Colonic mucosa (tissue), 4 donors: ENCODE measurements at regions not wholly inside any gene's neighbourhood (a gene's known extent, or its start where the extent isn't known, plus 50 kb on each side); places are given as distances from the start of the nearest gene placed in this dataset.

ENCODE experiments used
- DNase-seq: peaks from one replicate; pipeline ENCODE4 v3.0.0-alpha.2; 2020
- H3K27ac ChIP-seq: fragments of 200-600 bp; one replicate; pipeline ENCODE4 v1.8.0; 2021
- H3K27me3 ChIP-seq: fragments of 200-600 bp; one replicate; pipeline ENCODE4 v1.8.0; 2021
- H3K36me3 ChIP-seq: fragments of 200-600 bp; one replicate; pipeline ENCODE4 v1.8.0; 2021
- H3K4me1 ChIP-seq: fragments of 200-600 bp; one replicate; pipeline ENCODE4 v1.8.0; 2021; ENCODE audit warnings: mild to moderate bottlenecking
- H3K4me3 ChIP-seq: fragments of 200-600 bp; one replicate; pipeline ENCODE4 v1.8.0; 2021
- H3K9ac ChIP-seq, 2 donors: one replicate each; pipeline ENCODE4 v1.7.0; 2013; ENCODE audit warnings: control low read depth in 2 of 2, low read depth in 2 of 2, low read length in 2 of 2
- H3K9me3 ChIP-seq: fragments of 200-600 bp; one replicate; pipeline ENCODE4 v1.8.0; 2021
- CTCF ChIP-seq: fragments of 200-600 bp; IDR thresholded peaks from one replicate; pipeline ENCODE4 v1.8.0; 2022; ENCODE audit warnings: antibody characterized with exemption, mild to moderate bottlenecking
- intact Hi-C: fragments of 100-400 bp; cut with DNase I; formaldehyde crosslinking; loops from one replicate; pipeline ENCODE4 v1.14.1; 2022
- donor health status: healthy.
- donor health status: DM: no; HTN: no; CAD: no.
- donor health status: DM: no; HTN: no; CAD: no.

GRCh38 chr12:46108721-46109120 lies 118.3 kb upstream of the SCAF11 start:
- no peak overlapping the region for H3K4me3 ChIP-seq
- intact Hi-C loops = no loop called here
- no peak for TF ChIP-seq CTCF
- no peaks in the 10 kb centered on the region for H3K9me3 ChIP-seq
- H3K27ac ChIP-seq = no peak overlapping the region
- no peaks in the 10 kb centered on the region for H3K4me1 ChIP-seq
- no peaks in the 10 kb centered on the region for H3K36me3 ChIP-seq
- H3K27me3 ChIP-seq = no peaks in the 10 kb centered on the region
- no peak for DNase-seq
- H3K9ac ChIP-seq = no peak overlapping the region

- Histone ChIP-seq H3K27me3 (no peaks in the 10 kb centered on the region), H3K27ac (no peak overlapping the region), H3K36me3 (no peaks in the 10 kb centered on the region), H3K9me3 (no peaks in the 10 kb centered on the region), H3K9ac (no peak overlapping the region), H3K4me1 (no peaks in the 10 kb centered on the region), H3K4me3 (no peak overlapping the region)
- TF ChIP-seq CTCF = no peak
- DNase-seq = no peak
- intact Hi-C loops = no loop called here
Measured at GRCh38 chr12:46107591-46107990, 117.2 kb upstream of the SCAF11 start.

GRCh38 chr12:46105735-46106134 lies 115.4 kb upstream of the SCAF11 start:
- no peak overlapping the region for H3K27ac ChIP-seq
- no peak for TF ChIP-seq CTCF
- no peak overlapping the region for H3K4me3 ChIP-seq
- H3K9ac ChIP-seq = no peak overlapping the region
- no peaks in the 10 kb centered on the region for H3K9me3 ChIP-seq
- H3K4me1 ChIP-seq = no peaks in the 10 kb centered on the region
- no peaks in the 10 kb centered on the region for H3K36me3 ChIP-seq
- no peaks in the 10 kb centered on the region for H3K27me3 ChIP-seq
- no peak for DNase-seq
- intact Hi-C loops = no loop called here

- DNase-seq = no peak
- TF ChIP-seq CTCF = no peak
- intact Hi-C loops = no loop called here
- H3K9ac ChIP-seq = no peak overlapping the region
- H3K27me3 ChIP-seq = no peaks in the 10 kb centered on the region
- H3K4me1 ChIP-seq = no peaks in the 10 kb centered on the region
- H3K36me3 ChIP-seq = no peaks in the 10 kb centered on the region
- H3K27ac ChIP-seq = no peak overlapping the region
- no peak overlapping the region for H3K4me3 ChIP-seq
- H3K9me3 ChIP-seq = no peaks in the 10 kb centered on the region
Measured at GRCh38 chr12:46103559-46104383, 113.4 kb upstream of the SCAF11 start.

- TF ChIP-seq CTCF = no peak
- Histone ChIP-seq H3K27ac (no peak overlapping the region), H3K36me3 (no peaks in the 10 kb centered on the region), H3K9ac (no peak overlapping the region), H3K4me3 (no peak overlapping the region), H3K4me1 (no peaks in the 10 kb centered on the region), H3K9me3 (no peaks in the 10 kb centered on the region), H3K27me3 (no peaks in the 10 kb centered on the region)
- no peak for DNase-seq
- intact Hi-C loops = no loop called here
Measured at GRCh38 chr12:46101485-46101869, 111.1 kb upstream of the SCAF11 start.
